GM12864 (cell line): ENCODE measurements at regions not wholly inside any gene's neighbourhood (a gene's known extent, or its start where the extent isn't known, plus 50 kb on each side); places are given as distances from the start of the nearest gene placed in this dataset.

Source experiments
- DNase-seq: peaks from one replicate; pipeline ENCODE4 v3.0.0-alpha.2; 2011; ENCODE audit warnings: low read depth
- H3K4me3 ChIP-seq: 2 replicates; pipeline ENCODE4 v1.5.1; 2011; ENCODE audit warnings: mild to moderate bottlenecking, low read depth, low read length, control low read depth
- CTCF ChIP-seq: IDR thresholded peaks from 2 replicates; pipeline ENCODE4 v1.5.1; 2011; ENCODE audit warnings: low read depth, mild to moderate bottlenecking, moderate library complexity, low read length, control low read depth, inconsistent platforms; ENCODE audit errors: missing control alignments

DNA sequence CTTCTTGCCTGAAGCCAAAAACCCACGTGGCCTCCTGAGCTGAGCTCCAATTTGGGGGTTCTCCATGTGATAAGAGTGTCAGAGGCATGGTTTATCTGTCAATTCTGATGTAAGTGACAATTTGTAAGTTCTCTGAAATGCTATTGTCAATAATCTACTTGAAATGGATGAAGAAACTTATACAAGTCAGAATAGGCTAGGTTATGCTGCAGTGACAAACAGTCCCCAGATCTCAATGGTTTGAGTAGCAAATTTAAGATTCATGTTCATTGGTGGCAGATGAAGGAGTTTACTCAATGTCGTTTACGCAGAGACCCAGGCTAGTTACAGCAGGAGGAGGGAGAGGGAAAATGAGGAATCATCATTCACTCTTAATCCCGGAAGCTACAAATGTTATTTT is 352.4 kb downstream of the KIF16B start:
- H3K4me3 ChIP-seq = no peak overlapping the region
- TF ChIP-seq CTCF = no peak
- DNase-seq = no peak

DNA sequence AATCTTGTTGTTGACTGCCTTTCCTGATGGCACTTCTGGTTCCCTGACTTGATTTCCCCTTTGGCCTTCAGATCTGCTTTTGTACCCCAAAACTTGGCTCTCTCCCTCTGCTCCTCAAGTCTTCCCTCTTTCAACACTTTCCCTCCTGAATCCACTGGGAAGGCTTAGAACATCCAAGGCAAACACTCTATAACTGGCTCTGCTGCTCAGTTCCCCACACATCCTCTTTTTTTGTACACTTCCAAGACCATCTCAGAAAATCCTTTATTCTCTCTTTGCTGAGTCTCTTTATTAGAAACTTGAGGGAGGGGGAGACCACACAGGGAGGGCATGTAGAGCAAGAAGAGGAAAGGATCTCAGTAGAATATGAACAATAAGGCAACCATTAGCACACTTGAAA is 354.1 kb downstream of the KIF16B start:
- TF ChIP-seq CTCF = no peak
- H3K4me3 ChIP-seq = no peak overlapping the region

DNA sequence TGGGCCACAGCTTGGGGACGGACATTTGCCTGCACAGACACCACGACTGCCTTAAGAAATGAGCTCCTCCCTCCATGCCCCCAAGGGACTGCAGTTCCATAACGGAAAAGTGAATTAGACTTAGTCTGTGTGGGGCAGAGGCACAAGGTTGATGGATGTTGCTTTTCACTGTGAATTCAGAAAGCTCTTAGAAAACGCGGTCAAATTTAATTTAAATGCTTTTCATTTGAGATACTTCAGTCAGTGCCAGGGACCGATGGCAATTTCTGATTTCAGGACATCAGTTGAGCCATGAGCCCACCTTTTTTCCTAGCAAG is 356.4 kb downstream of the KIF16B start:
- H3K4me3 ChIP-seq = no peak overlapping the region
- no peak for TF ChIP-seq CTCF
- DNase-seq = no peak

More for the DNA sequence above, 354.1 kb downstream of the KIF16B start:
- no peak for DNase-seq

GRCh38 chr20:16216227-16216913 is 356.9 kb downstream of the KIF16B start:
- no peak for TF ChIP-seq CTCF
- no peak for DNase-seq

GRCh38 chr20:16215041-16215440 is 358.2 kb downstream of the KIF16B start:
- TF ChIP-seq CTCF = no peak
- H3K4me3 ChIP-seq = no peak overlapping the region
- no peak for DNase-seq

More at GRCh38 chr20:16216227-16216913, 356.9 kb downstream of the KIF16B start:
- H3K4me3 ChIP-seq = no peak overlapping the region

GRCh38 chr20:16212790-16213189 is 360.5 kb downstream of the KIF16B start:
- TF ChIP-seq CTCF = no peak
- H3K4me3 ChIP-seq = no peak overlapping the region
- no peak for DNase-seq

DNA sequence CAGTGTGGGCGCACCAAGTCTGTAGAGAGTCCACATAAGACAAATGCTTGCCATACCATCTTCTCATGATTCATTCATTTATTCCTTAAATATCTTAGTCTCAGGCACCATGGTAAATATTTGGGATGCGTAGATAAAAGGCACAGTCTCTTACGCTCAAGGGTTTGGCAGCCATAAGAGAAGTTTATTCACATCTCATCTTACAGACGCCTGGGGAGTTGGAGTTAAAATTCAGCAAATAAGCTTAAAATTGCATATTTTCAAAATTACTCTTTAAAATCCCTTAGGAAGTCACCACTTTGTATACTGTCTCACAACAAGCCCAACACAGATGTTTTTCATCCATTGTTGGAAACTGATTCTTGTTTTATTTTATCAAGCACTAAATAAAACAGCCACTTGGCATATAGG is 363.3 kb downstream of the KIF16B start:
- no peak for DNase-seq
- H3K4me3 ChIP-seq = no peak overlapping the region
- no peak for TF ChIP-seq CTCF
